Psoas muscle (tissue), 7 donors: ENCODE measurements at regions not wholly inside any gene's neighbourhood (a gene's known extent, or its start where the extent isn't known, plus 50 kb on each side); places are given as distances from the start of the nearest gene placed in this dataset.

Experiments used
- ATAC-seq, 4 donors: fragments of 200-7000 bp; cut with Tn5 transposase; one replicate each; pipeline ENCODE4 v1.9.1; 2020; ENCODE audit warnings: moderate library complexity in 3 of 4, mild to moderate bottlenecking in 2 of 4
- DNase-seq, 2 donors: peaks; one replicate each; pipeline ENCODE4 v3.0.0-alpha.2; 2020
- H3K27ac ChIP-seq: fragments of 200-600 bp; one replicate; pipeline ENCODE4 v1.8.0; 2022
- H3K27me3 ChIP-seq, 3 donors: fragments of 200-600 bp in 1 of 3; one replicate each; pipeline versions ENCODE4 v1.6.1 to v1.8.0; 2013 to 2022; ENCODE audit warnings: low read length in 2 of 3, mild to moderate bottlenecking in 2 of 3, moderate library complexity in 1 of 3; ENCODE audit not compliant: insufficient read depth in 3 of 3
- H3K36me3 ChIP-seq, 2 donors: fragments of 200-600 bp in 1 of 2; one replicate each; pipeline versions ENCODE4 v1.6.1 to v1.8.0; 2013 to 2022; ENCODE audit warnings: low read depth in 1 of 2, mild to moderate bottlenecking in 1 of 2, moderate library complexity in 1 of 2; ENCODE audit not compliant: insufficient read depth in 1 of 2
- H3K4me1 ChIP-seq: fragments of 200-600 bp; one replicate; pipeline ENCODE4 v1.8.0; 2022
- H3K4me3 ChIP-seq: fragments of 200-600 bp; one replicate; pipeline ENCODE4 v1.8.0; 2022; ENCODE audit warnings: mild to moderate bottlenecking
- H3K9me3 ChIP-seq: fragments of 200-600 bp; one replicate; pipeline ENCODE4 v1.8.0; 2022
- CTCF ChIP-seq: fragments of 200-600 bp; IDR thresholded peaks from one replicate; pipeline ENCODE4 v1.8.0; 2022; ENCODE audit warnings: antibody characterized with exemption
- WGBS, 3 donors: extraction: QIAGEN DNeasy Blood & Tissue Kit; methylation state at CpG; one replicate each; pipeline versions ENCODE4 v1.1.6 to v1.1.7; 2013; 5-methylcytosine and 5-hydroxymethylcytosine counted together
- intact Hi-C, 2 donors: fragments of 100-400 bp; cut with DNase I; formaldehyde crosslinking; loops; one replicate each; pipeline versions ENCODE4 v1.11.0 to v1.14.2; 2022
- donor health status: healthy with polysubstance abuse.
- donor health status: DM: no; HTN: no; CAD: no; lungs with moderate emphysema.
- donor health status: Bipolar disorder and iron deficiency.
- donor health status: healthy.
- donor health status: DM: yes; HTN: yes; CAD: no.
- donor health status: DM: no; HTN: no; CAD: no.
- donor health status: DM: yes; HTN: yes; CAD: no.

- ATAC-seq, result no peak
- intact Hi-C loops, result no loop called here
These were observed 170.3 kb downstream of the MOBP start for GRCh38 chr3:39637807-39638206.

GRCh38 chr3:39638301-39638700 lies 170.8 kb downstream of the MOBP start:
- Histone ChIP-seq H3K9me3 (no peaks in the 10 kb centered on the region), H3K27ac (no peak overlapping the region), H3K27me3 (no peaks in the 10 kb centered on the region), H3K4me3 (no peak overlapping the region), H3K4me1 (no peaks in the 10 kb centered on the region), H3K36me3 (no peaks in the 10 kb centered on the region)
- TF ChIP-seq CTCF, result no peak
- no peak for DNase-seq
- whole genome bisulfite sequencing, 3 donors, result 50 to 61% (median 58%) methylated on average over 6 of the region's 6 CpGs
- intact Hi-C loops, result no loop called here
- ATAC-seq, result no peak

More at GRCh38 chr3:39637807-39638206, 170.3 kb downstream of the MOBP start:
- H3K36me3 ChIP-seq, result no peaks in the 10 kb centered on the region
- no peak overlapping the region for H3K27ac ChIP-seq
- no peaks in the 10 kb centered on the region for H3K9me3 ChIP-seq
- H3K27me3 ChIP-seq, result no peaks in the 10 kb centered on the region
- no peak overlapping the region for H3K4me3 ChIP-seq
- no peak for TF ChIP-seq CTCF
- 73 to 82% (median 76%) methylated on average over 1 of the region's 1 CpG for WGBS, 3 donors
- H3K4me1 ChIP-seq, result no peaks in the 10 kb centered on the region
- DNase-seq, result no peak

- DNase-seq, result no peak
- TF ChIP-seq CTCF, result no peak
- no peak overlapping the region for H3K27ac ChIP-seq
- H3K4me3 ChIP-seq, result no peak overlapping the region
- H3K36me3 ChIP-seq, result no peaks in the 10 kb centered on the region
- H3K4me1 ChIP-seq, result no peaks in the 10 kb centered on the region
- ATAC-seq, result peak; percentile 51 to 72 (median 66)
- intact Hi-C loops, result no loop called here
- no peaks in the 10 kb centered on the region for H3K9me3 ChIP-seq
- 72 to 73% (median 72%) methylated on average over 5 of the region's 5 CpGs for WGBS, 3 donors
- H3K27me3 ChIP-seq, result no peaks in the 10 kb centered on the region
These were observed 169.8 kb upstream of the MYRIP start for GRCh38 chr3:39639344-39640236.

GRCh38 chr3:39641274-39641673 lies 168.1 kb upstream of the MYRIP start:
- no peak overlapping the region for H3K27ac ChIP-seq
- intact Hi-C loops, result no loop called here
- H3K4me1 ChIP-seq, result no peaks in the 10 kb centered on the region
- H3K9me3 ChIP-seq, result no peaks in the 10 kb centered on the region
- H3K4me3 ChIP-seq, result no peak overlapping the region
- 75 to 81% (median 81%) methylated on average over 4 of the region's 4 CpGs for WGBS, 3 donors
- TF ChIP-seq CTCF, result no peak
- H3K36me3 ChIP-seq, result no peaks in the 10 kb centered on the region
- ATAC-seq, result no peak
- DNase-seq, result no peak
- no peaks in the 10 kb centered on the region for H3K27me3 ChIP-seq
